HCT116 (cell line): ENCODE measurements at regions not wholly inside any gene's neighbourhood (a gene's known extent, or its start where the extent isn't known, plus 50 kb on each side); places are given as distances from the start of the nearest gene placed in this dataset.

Source experiments
- ATAC-seq: fragments of 200-7000 bp; cut with Tn5 transposase; 2 replicates; pipeline ENCODE4 v1.9.1; 2020; ENCODE audit warnings: mild to moderate bottlenecking, moderate library complexity
- BruUV-seq: library from RNA; stranded (reverse); fragments of 400-500 nt; replicated peaks from 2 replicates; lab custom pipeline; 2021; lab: Mats Ljungman, UMichigan
- CTCF ChIA-PET: fragments of 300-600 bp; sonication (Branson Sonifier 250); formaldehyde crosslinking; loops from one replicate; lab custom pipeline; 2021; ENCODE audit warnings: antibody characterized with exemption; lab: Charles Lee
- POLR2A ChIA-PET: fragments of 300-600, 350-600 bp; sonication (Branson Sonifier 250); formaldehyde crosslinking; loops from one replicate; lab custom pipeline; 2021; ENCODE audit warnings: antibody characterized with exemption; lab: Charles Lee
- RAD21 ChIA-PET, 2 experiments: fragments of 300-600 bp; sonication (Branson Sonifier 250); formaldehyde crosslinking; loops; one replicate each; lab custom pipeline; 2023; ENCODE audit warnings: low total read pairs in 2 of 2; ENCODE audit not compliant: uncharacterized antibody in 2 of 2, unreplicated experiment in 2 of 2, low non-redundant PET in 1 of 2; lab: Charles Lee
- DNase-seq: peaks from one replicate; pipeline ENCODE4 v3.0.0-alpha.2; 2010; ENCODE audit warnings: low read depth, low spot score
- H2AFZ ChIP-seq: fragments of 200-600 bp; shearing (Covaris generic), sonication (generic); 2 replicates; pipeline ENCODE4 v1.6.1; 2017; ENCODE audit warnings: low read depth, mixed run types, mixed read lengths, antibody characterized with exemption, low read length; ENCODE audit not compliant: poor library complexity, severe bottlenecking
- H3K27ac ChIP-seq: 2 replicates; pipeline ENCODE4 v1.5.1; 2012; ENCODE audit warnings: low read depth, low read length
- H3K27me3 ChIP-seq: fragments of 200-600 bp; sonication (generic); 2 replicates; pipeline ENCODE4 v1.6.1; 2016; ENCODE audit warnings: mixed run types, low read length, mixed read lengths; ENCODE audit not compliant: insufficient read depth
- H3K36me3 ChIP-seq, 2 experiments: fragments of 200-500 bp in 1 of 2; fragments of 200-600 bp in 1 of 2; sonication (Bioruptor generic) in 1 of 2; sonication (generic) in 1 of 2; 2 replicates each; pipeline versions ENCODE4 v1.5.1 to v1.6.1; 2014 to 2016; ENCODE audit warnings: low read length in 2 of 2, inconsistent platforms in 1 of 2, mixed read lengths in 1 of 2, mixed run types in 1 of 2; ENCODE audit not compliant: insufficient read depth in 2 of 2, control insufficient read depth in 1 of 2
- H3K4me1 ChIP-seq, 2 experiments: fragments of 200-600 bp in 1 of 2; sonication (generic) in 1 of 2; 2 replicates each; pipeline versions ENCODE4 v1.5.1 to v1.6.1; 2012 to 2017; ENCODE audit warnings: low read length in 2 of 2, inconsistent platforms in 1 of 2, mild to moderate bottlenecking in 1 of 2, mixed read lengths in 1 of 2, mixed run types in 1 of 2, moderate library complexity in 1 of 2; ENCODE audit not compliant: insufficient read depth in 2 of 2, control insufficient read depth in 1 of 2
- H3K4me2 ChIP-seq: fragments of 200-600 bp; sonication (generic); 2 replicates; pipeline ENCODE4 v1.6.1; 2017; ENCODE audit warnings: mixed run types, low read length, mixed read lengths
- H3K4me3 ChIP-seq, 2 experiments: fragments of 200-600 bp in 1 of 2; sonication (generic) in 1 of 2; replicated peaks in 1 of 2; 2 replicates each; pipeline ENCODE4 v1.5.1; 2011 to 2016; ENCODE audit warnings: low read length in 2 of 2, control low read depth in 1 of 2, low read depth in 1 of 2, mild to moderate bottlenecking in 1 of 2, mixed read lengths in 1 of 2, mixed run types in 1 of 2
- H3K79me2 ChIP-seq: fragments of 200-600 bp; sonication (generic); 2 replicates; pipeline ENCODE4 v1.6.1; 2017; ENCODE audit warnings: mild to moderate bottlenecking, mixed run types, low read length, moderate library complexity, mixed read lengths; ENCODE audit not compliant: insufficient read depth
- H3K9ac ChIP-seq: fragments of 200-600 bp; sonication (generic); 2 replicates; pipeline ENCODE4 v1.6.1; 2016; ENCODE audit warnings: low read length, mixed read lengths
- H3K9me2 ChIP-seq: fragments of 200-600 bp; sonication (generic), shearing (Covaris generic); 2 replicates; pipeline ENCODE4 v1.6.1; 2017; ENCODE audit warnings: mixed run types, mild to moderate bottlenecking, moderate library complexity; ENCODE audit not compliant: insufficient read depth
- H3K9me3 ChIP-seq, 2 experiments: fragments of 200-500 bp in 1 of 2; fragments of 200-600 bp in 1 of 2; sonication (Bioruptor generic) in 1 of 2; sonication (generic) in 1 of 2; 2 replicates each; pipeline ENCODE4 v1.6.1; 2014 to 2017; ENCODE audit warnings: low read length in 2 of 2, mixed read lengths in 2 of 2, inconsistent platforms in 1 of 2, low read depth in 1 of 2, mild to moderate bottlenecking in 1 of 2, mixed run types in 1 of 2, moderate library complexity in 1 of 2; ENCODE audit not compliant: control insufficient read depth in 1 of 2, insufficient read depth in 1 of 2
- H4K20me1 ChIP-seq: fragments of 200-600 bp; sonication (generic), shearing (Covaris generic); 2 replicates; pipeline ENCODE4 v1.6.1; 2017; ENCODE audit warnings: mixed run types, mild to moderate bottlenecking, moderate library complexity; ENCODE audit not compliant: insufficient read depth
- ATF3 ChIP-seq: IDR thresholded peaks from 2 replicates; pipeline ENCODE4 v1.6.1; 2012
- CEBPB ChIP-seq: IDR thresholded peaks from 2 replicates; pipeline ENCODE4 v1.6.1; 2012; ENCODE audit warnings: low read depth
- CTCF ChIP-seq, 3 experiments: fragments of 200-600 bp in 1 of 3; sonication (generic) in 1 of 3; IDR thresholded peaks in 2 of 3; conservative IDR thresholded peaks in 1 of 3; 2 replicates each; pipeline ENCODE4 v1.5.1; 2012 to 2017; ENCODE audit warnings: low read depth in 2 of 3, low read length in 2 of 3, antibody characterized with exemption in 1 of 3, borderline replicate concordance in 1 of 3, control low read depth in 1 of 3, mild to moderate bottlenecking in 1 of 3, mixed read lengths in 1 of 3, mixed run types in 1 of 3, moderate library complexity in 1 of 3; ENCODE audit not compliant: insufficient read depth in 1 of 3
- EZH2 ChIP-seq: fragments of 200-600 bp; sonication (generic); IDR thresholded peaks from 2 replicates; pipeline ENCODE4 v1.6.1; 2017; ENCODE audit warnings: antibody characterized with exemption, mixed run types
- FOSL1 ChIP-seq: IDR thresholded peaks from 2 replicates; pipeline ENCODE4 v1.6.1; 2012; ENCODE audit warnings: low read depth
- JUND ChIP-seq: IDR thresholded peaks from 2 replicates; pipeline ENCODE4 v1.6.1; 2012
- MAX ChIP-seq: IDR thresholded peaks from 2 replicates; pipeline ENCODE4 v1.6.1; 2012
- POLR2A ChIP-seq: IDR thresholded peaks from 2 replicates; pipeline ENCODE4 v1.7.0; 2011; ENCODE audit warnings: borderline replicate concordance; ENCODE audit not compliant: insufficient read depth, insufficient read length; ENCODE audit errors: extremely low read depth
- RAD21 ChIP-seq: IDR thresholded peaks from 2 replicates; pipeline ENCODE4 v1.6.1; 2012; ENCODE audit warnings: low read depth, mild to moderate bottlenecking
- SIN3A ChIP-seq: IDR thresholded peaks from 2 replicates; pipeline ENCODE4 v1.6.1; 2012; ENCODE audit warnings: low read depth
- TCF7L2 ChIP-seq: IDR thresholded peaks from 2 replicates; pipeline ENCODE4 v1.7.0; 2011; ENCODE audit warnings: borderline replicate concordance, inconsistent platforms; ENCODE audit not compliant: insufficient read depth, insufficient read length; ENCODE audit errors: extremely low read depth
- ZBTB33 ChIP-seq: IDR thresholded peaks from 2 replicates; pipeline ENCODE4 v1.6.1; 2011; ENCODE audit warnings: mild to moderate bottlenecking, low read length, moderate library complexity; ENCODE audit not compliant: insufficient replicate concordance; ENCODE audit errors: extremely low read depth
- ZFX ChIP-seq: fragments of 450-650 bp; IDR thresholded peaks from 2 replicates; pipeline ENCODE4 v1.6.1; 2017
- ZNF274 ChIP-seq: fragments of 200-500 bp; sonication (Bioruptor generic); IDR thresholded peaks from 2 replicates; pipeline ENCODE4 v1.6.1; 2014; ENCODE audit warnings: mild to moderate bottlenecking, low read depth, low read length, inconsistent platforms
- intact Hi-C: fragments of 100-400 bp; cut with micrococcal nuclease; formaldehyde crosslinking; loops from 2 replicates; pipeline ENCODE4 v1.10.0; 2022

GRCh38 chr2:82062463-82062862 is 1757.9 kb upstream of the LRRTM1 start:
- TF ChIP-seq ATF3 = no peak
- no peak for TF ChIP-seq JUND
- no peak for TF ChIP-seq POLR2A
- TF ChIP-seq ZNF274 = no peak
- no peak for TF ChIP-seq FOSL1
- intact Hi-C loops = no loop called here
- DNase-seq = no peak
- ChIA-PET CTCF (interaction anchor here (1.0 kb wide), 1 partner anchor 9 kb away, joined by 5 read pairs; no protein-coding TSS in a partner anchor), POLR2A (no interaction called here), RAD21 (no interaction called here)
- H3K27me3 ChIP-seq = no peaks in the 10 kb centered on the region
- no peak overlapping the region for H3K4me2 ChIP-seq
- H4K20me1 ChIP-seq = no peaks in the 10 kb centered on the region
- BruUV-seq = no TSS peak
- no peaks in the 10 kb centered on the region for H3K9me2 ChIP-seq
- H3K79me2 ChIP-seq = no peaks in the 10 kb centered on the region
- H3K4me3 ChIP-seq = no peak overlapping the region
- H3K9me3 ChIP-seq = no peaks in the 10 kb centered on the region
- H3K4me1 ChIP-seq = no peaks in the 10 kb centered on the region
- no peaks in the 10 kb centered on the region for H3K36me3 ChIP-seq
- no peak for ATAC-seq
- no peak overlapping the region for H2AFZ ChIP-seq
- no peak overlapping the region for H3K9ac ChIP-seq
- H3K27ac ChIP-seq = no peak overlapping the region

GRCh38 chr2:82055846-82056245 is 1751.3 kb upstream of the LRRTM1 start:
- no peaks in the 10 kb centered on the region for H3K9me3 ChIP-seq
- H3K36me3 ChIP-seq = no peaks in the 10 kb centered on the region
- DNase-seq (no peak), ATAC-seq (no peak)
- H3K4me1 ChIP-seq = no peaks in the 10 kb centered on the region
- no peak overlapping the region for H3K27ac ChIP-seq
- H3K27me3 ChIP-seq = no peaks in the 10 kb centered on the region
- RAD21 ChIA-PET = no interaction called here
- no peak overlapping the region for H3K4me3 ChIP-seq
- no peaks in the 10 kb centered on the region for H3K79me2 ChIP-seq
- BruUV-seq = no TSS peak
- H4K20me1 ChIP-seq = no peaks in the 10 kb centered on the region
- POLR2A ChIA-PET = no interaction called here
- H3K9ac ChIP-seq = no peak overlapping the region
- H3K9me2 ChIP-seq = no peaks in the 10 kb centered on the region
- TF ChIP-seq CTCF (IDR thresholded peaks at IDR 0.05 in 2 of 3, conservative IDR thresholded peaks at IDR 0.05 in 1 of 3; ENCODE audit: borderline replicate concordance in 1 of 3, insufficient read depth in 1 of 3, low read depth in 2 of 3, low read length in 2 of 3) (no peak), ZFX (no peak), ZBTB33 (no peak), TCF7L2 (no peak), SIN3A (no peak), EZH2 (no peak), CEBPB (no peak), MAX (no peak), RAD21 (no peak), ZNF274 (no peak), ATF3 (no peak), POLR2A (no peak)
- intact Hi-C loops = no loop called here
- H2AFZ ChIP-seq = no peak overlapping the region
- CTCF ChIA-PET = no interaction called here
- no peak overlapping the region for H3K4me2 ChIP-seq
